HepG2 (cell line): ENCODE measurements at regions not wholly inside any gene's neighbourhood (a gene's known extent, or its start where the extent isn't known, plus 50 kb on each side); places are given as distances from the start of the nearest gene placed in this dataset.

Experiments
- ATAC-seq: fragments of 200-7000 bp; cut with Tn5 transposase; 3 replicates; pipeline ENCODE4 v1.9.1; 2020; ENCODE audit warnings: mild to moderate bottlenecking, moderate library complexity
- BruUV-seq: library from RNA; stranded (reverse); fragments of 400-500 nt; replicated peaks from 2 replicates; lab custom pipeline; 2021; lab: Mats Ljungman, UMichigan
- CTCF ChIA-PET: fragments of 300-600 bp; formaldehyde crosslinking; extraction: SDS; loops from one replicate; lab custom pipeline; 2021; ENCODE audit warnings: low total read pairs, inconsistent platforms, low intra/inter-chr PET ratio; lab: Yijun Ruan, JAX
- POLR2A ChIA-PET: fragments of 350-600 bp; sonication (Branson Sonifier 250); formaldehyde crosslinking; loops from one replicate; lab custom pipeline; 2020; ENCODE audit warnings: antibody characterized with exemption, inconsistent platforms; lab: Yijun Ruan, JAX
- DNase-seq: peaks from one replicate; pipeline ENCODE4 v3.0.0-alpha.2; 2015; ENCODE audit warnings: low spot score
- FAIRE-seq: peaks from 3 replicates; lab custom pipeline; 2011; peaks lifted over from hg19 to GRCh38; lab: Jason Lieb, UNC
- H2AFZ ChIP-seq: one replicate; pipeline ENCODE4 v1.6.1; 2011; ENCODE audit warnings: low read length, inconsistent platforms
- H3K27ac ChIP-seq: fragments of 300-600 bp; 3 replicates; pipeline ENCODE4 v1.8.0; 2011; ENCODE audit warnings: mixed run types, mild to moderate bottlenecking, mixed read lengths, low read length, inconsistent platforms; ENCODE audit not compliant: insufficient read depth; ENCODE audit errors: extremely low read length
- H3K27me3 ChIP-seq, 2 experiments: fragments of 200-600 bp in 1 of 2; 2 replicates in 1 of 2; 3 replicates in 1 of 2; pipeline versions ENCODE4 v1.6.0 to v1.8.0; 2011; ENCODE audit warnings: low read length in 2 of 2, mild to moderate bottlenecking in 2 of 2, moderate library complexity in 2 of 2, inconsistent platforms in 1 of 2; ENCODE audit not compliant: insufficient read depth in 2 of 2, control insufficient read depth in 1 of 2
- H3K36me3 ChIP-seq, 2 experiments: fragments of 200-600 bp in 1 of 2; replicated peaks in 1 of 2; 2 replicates in 1 of 2; 3 replicates in 1 of 2; pipeline versions ENCODE4 v1.5.1 to v1.8.0; 2011; ENCODE audit warnings: low read length in 2 of 2, inconsistent platforms in 1 of 2; ENCODE audit not compliant: insufficient read depth in 2 of 2, control insufficient read depth in 1 of 2
- H3K4me1 ChIP-seq: 2 replicates; pipeline ENCODE4 v1.5.1; 2012; ENCODE audit warnings: low read length, inconsistent platforms; ENCODE audit not compliant: insufficient read depth
- H3K4me2 ChIP-seq: 2 replicates; pipeline ENCODE4 v1.6.0; 2011; ENCODE audit warnings: low read depth, low read length, inconsistent platforms
- H3K4me3 ChIP-seq, 3 experiments: fragments of 200-600 bp in 1 of 3; sonication (generic), shearing (Covaris generic) in 1 of 3; replicated peaks in 1 of 3; 2 replicates each; pipeline ENCODE4 v1.5.1; 2011 to 2016; ENCODE audit warnings: low read length in 3 of 3, inconsistent platforms in 2 of 3, low read depth in 2 of 3, mild to moderate bottlenecking in 2 of 3, control low read depth in 1 of 3, mixed read lengths in 1 of 3; ENCODE audit not compliant: insufficient read depth in 1 of 3
- H3K79me2 ChIP-seq: one replicate; pipeline ENCODE4 v1.6.1; 2011; ENCODE audit warnings: low read length, inconsistent platforms; ENCODE audit not compliant: insufficient read depth
- H3K9ac ChIP-seq: 2 replicates; pipeline ENCODE4 v1.6.0; 2011; ENCODE audit warnings: mild to moderate bottlenecking, low read depth, low read length, inconsistent platforms; ENCODE audit not compliant: insufficient read depth
- H3K9me3 ChIP-seq: 2 replicates; pipeline ENCODE4 v1.5.1; 2012; ENCODE audit warnings: mild to moderate bottlenecking, low read length
- H4K20me1 ChIP-seq: 2 replicates; pipeline ENCODE4 v1.6.0; 2011; ENCODE audit warnings: inconsistent platforms, mild to moderate bottlenecking, low read length, moderate library complexity; ENCODE audit not compliant: insufficient read depth
- CCAR2 ChIP-seq: fragments of 200-400 bp; formaldehyde crosslinking; optimal IDR thresholded peaks from 2 replicates; pipeline ENCODE3; 2018; ENCODE audit warnings: low read depth, mild to moderate bottlenecking, low read length, moderate library complexity
- CHCHD3 ChIP-seq: sonication (generic); formaldehyde crosslinking; IDR thresholded peaks from 2 replicates; pipeline ENCODE4 v1.8.0; 2022; ENCODE audit warnings: mild to moderate bottlenecking, missing genetic modification reagents, moderate library complexity
- HOMEZ ChIP-seq: IDR thresholded peaks from 2 replicates; pipeline ENCODE4 v1.6.1; 2016; ENCODE audit warnings: low read depth
- IKZF4 ChIP-seq: sonication (generic); formaldehyde crosslinking; IDR thresholded peaks from 2 replicates; pipeline ENCODE4 v1.5.1; 2020; ENCODE audit warnings: borderline replicate concordance, mild to moderate bottlenecking, low read depth, missing genetic modification reagents; ENCODE audit errors: not compliant biosample characterization
- KMT2B ChIP-seq: IDR thresholded peaks from 2 replicates; pipeline ENCODE4 v1.6.1; 2016; ENCODE audit warnings: missing genetic modification reagents, missing compliant biosample characterization
- ZNF251 ChIP-seq: sonication (generic); formaldehyde crosslinking; IDR thresholded peaks from 2 replicates; pipeline ENCODE4 v1.9.0; 2021; ENCODE audit warnings: mild to moderate bottlenecking, missing genetic modification reagents
- ZNF317 ChIP-seq: sonication (generic); formaldehyde crosslinking; IDR thresholded peaks from 2 replicates; pipeline ENCODE4 v1.5.0; 2020; ENCODE audit warnings: mild to moderate bottlenecking, missing genetic modification reagents
- ZNF567 ChIP-seq: sonication (generic); formaldehyde crosslinking; IDR thresholded peaks from 2 replicates; pipeline ENCODE4 v1.8.1; 2023; ENCODE audit warnings: mild to moderate bottlenecking, missing genetic modification reagents, borderline replicate concordance
- WGBS: methylation state at CpG from one replicate; pipeline ENCODE4 v1.1.6; 2017; ENCODE audit warnings: low lambda C conversion rate; 5-methylcytosine and 5-hydroxymethylcytosine counted together
- in situ Hi-C: cut with HindIII; loops from 2 replicates; pipeline ENCODE4 v1.10.0; 2017; ENCODE audit warnings: low pct_unique_long_range_greater_than_20kb; ENCODE audit not compliant: extremely low pct_ligation_motif_present
- intact Hi-C: fragments of 100-400 bp; cut with micrococcal nuclease; formaldehyde crosslinking; loops from one replicate; pipeline ENCODE4 v1.10.0; 2022; ENCODE audit not compliant: unreplicated experiment
- TF ChIP-seq, protein P1 (sequence below): sonication (generic); formaldehyde crosslinking; IDR thresholded peaks from 2 replicates; pipeline ENCODE4 v1.9.0; 2021; ENCODE audit warnings: missing genetic modification reagents, mild to moderate bottlenecking, borderline replicate concordance
- TF ChIP-seq, protein P2 (sequence below): sonication (generic); formaldehyde crosslinking; IDR thresholded peaks from 2 replicates; pipeline ENCODE4 v1.8.0; 2022; ENCODE audit warnings: missing genetic modification reagents, mild to moderate bottlenecking, borderline replicate concordance

DNA sequence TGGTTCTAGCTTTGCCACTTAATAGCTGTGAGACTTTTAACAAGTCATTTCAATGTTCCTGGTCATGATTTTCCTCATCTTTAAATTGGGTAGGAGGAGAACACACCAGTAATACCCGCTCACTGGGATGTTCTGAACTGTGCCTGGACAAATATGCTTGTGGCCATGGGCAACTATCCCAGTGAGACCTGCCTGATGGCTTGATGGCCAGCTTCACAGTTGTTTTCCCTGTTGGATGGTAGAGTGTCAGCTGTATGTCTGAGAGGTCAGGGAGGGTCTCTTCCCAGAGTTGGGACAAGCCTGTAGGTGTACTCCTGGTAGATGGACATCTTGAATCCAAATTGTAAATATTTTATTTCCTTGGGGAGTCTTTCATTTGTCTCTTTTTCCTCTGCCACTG is 92.5 kb upstream of the PFN2 start:
- H3K4me1 ChIP-seq, result no peaks in the 10 kb centered on the region
- no peaks in the 10 kb centered on the region for H3K79me2 ChIP-seq
- FAIRE-seq, result no peak
- ChIA-PET POLR2A (no interaction called here), CTCF (no interaction called here)
- H3K9ac ChIP-seq, result no peak overlapping the region
- peaks cover 0 to 7% of the 10 kb centered on the region in 2 experiments; a peak in 1 of 5 replicates for H3K27me3 ChIP-seq
- 0% methylated on average over 1 of the region's 1 CpG for WGBS
- no peak overlapping the region for H3K4me2 ChIP-seq
- no peak; the same call in 2 of the 3 replicates for ATAC-seq
- no peaks in the 10 kb centered on the region for H3K36me3 ChIP-seq
- H3K9me3 ChIP-seq, result no peaks in the 10 kb centered on the region
- in situ Hi-C loops, result no loop called here
- no peak overlapping the region for H2AFZ ChIP-seq
- BruUV-seq, result no TSS peak
- H3K27ac ChIP-seq, result no peak overlapping the region
- no peak for DNase-seq
- TF ChIP-seq ZNF567 (CRISPR knock-in tag) (no peak), HOMEZ (CRISPR knock-in tag) (no peak), ZNF317 (CRISPR knock-in tag) (no peak), CCAR2 (no peak), ZNF251 (CRISPR knock-in tag) (no peak), CHCHD3 (CRISPR knock-in tag) (no peak), IKZF4 (CRISPR knock-in tag) (no peak), KMT2B (CRISPR knock-in tag) (no peak)
- TF ChIP-seq, protein P1, sequence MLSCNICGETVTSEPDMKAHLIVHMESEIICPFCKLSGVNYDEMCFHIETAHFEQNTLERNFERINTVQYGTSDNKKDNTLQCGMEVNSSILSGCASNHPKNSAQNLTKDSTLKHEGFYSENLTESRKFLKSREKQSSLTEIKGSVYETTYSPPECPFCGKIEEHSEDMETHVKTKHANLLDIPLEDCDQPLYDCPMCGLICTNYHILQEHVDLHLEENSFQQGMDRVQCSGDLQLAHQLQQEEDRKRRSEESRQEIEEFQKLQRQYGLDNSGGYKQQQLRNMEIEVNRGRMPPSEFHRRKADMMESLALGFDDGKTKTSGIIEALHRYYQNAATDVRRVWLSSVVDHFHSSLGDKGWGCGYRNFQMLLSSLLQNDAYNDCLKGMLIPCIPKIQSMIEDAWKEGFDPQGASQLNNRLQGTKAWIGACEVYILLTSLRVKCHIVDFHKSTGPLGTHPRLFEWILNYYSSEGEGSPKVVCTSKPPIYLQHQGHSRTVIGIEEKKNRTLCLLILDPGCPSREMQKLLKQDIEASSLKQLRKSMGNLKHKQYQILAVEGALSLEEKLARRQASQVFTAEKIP (CRISPR knock-in tag), result no peak
- TF ChIP-seq, protein P2, sequence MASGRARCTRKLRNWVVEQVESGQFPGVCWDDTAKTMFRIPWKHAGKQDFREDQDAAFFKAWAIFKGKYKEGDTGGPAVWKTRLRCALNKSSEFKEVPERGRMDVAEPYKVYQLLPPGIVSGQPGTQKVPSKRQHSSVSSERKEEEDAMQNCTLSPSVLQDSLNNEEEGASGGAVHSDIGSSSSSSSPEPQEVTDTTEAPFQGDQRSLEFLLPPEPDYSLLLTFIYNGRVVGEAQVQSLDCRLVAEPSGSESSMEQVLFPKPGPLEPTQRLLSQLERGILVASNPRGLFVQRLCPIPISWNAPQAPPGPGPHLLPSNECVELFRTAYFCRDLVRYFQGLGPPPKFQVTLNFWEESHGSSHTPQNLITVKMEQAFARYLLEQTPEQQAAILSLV (CRISPR knock-in tag), result no peak
- no peaks in the 10 kb centered on the region for H4K20me1 ChIP-seq
- intact Hi-C loops, result no loop called here
- H3K4me3 ChIP-seq, result no peak overlapping the region
